ENCODE measurements at regions not wholly inside any gene's neighbourhood (a gene's known extent, or its start where the extent isn't known, plus 50 kb on each side); places are given as distances from the start of the nearest gene placed in this dataset.
"Not testable (repeated sequence)": the region's sequence is repeated elsewhere in the genome, so short reads cannot be mapped to it uniquely, and the experiment has no call there.

DNA sequence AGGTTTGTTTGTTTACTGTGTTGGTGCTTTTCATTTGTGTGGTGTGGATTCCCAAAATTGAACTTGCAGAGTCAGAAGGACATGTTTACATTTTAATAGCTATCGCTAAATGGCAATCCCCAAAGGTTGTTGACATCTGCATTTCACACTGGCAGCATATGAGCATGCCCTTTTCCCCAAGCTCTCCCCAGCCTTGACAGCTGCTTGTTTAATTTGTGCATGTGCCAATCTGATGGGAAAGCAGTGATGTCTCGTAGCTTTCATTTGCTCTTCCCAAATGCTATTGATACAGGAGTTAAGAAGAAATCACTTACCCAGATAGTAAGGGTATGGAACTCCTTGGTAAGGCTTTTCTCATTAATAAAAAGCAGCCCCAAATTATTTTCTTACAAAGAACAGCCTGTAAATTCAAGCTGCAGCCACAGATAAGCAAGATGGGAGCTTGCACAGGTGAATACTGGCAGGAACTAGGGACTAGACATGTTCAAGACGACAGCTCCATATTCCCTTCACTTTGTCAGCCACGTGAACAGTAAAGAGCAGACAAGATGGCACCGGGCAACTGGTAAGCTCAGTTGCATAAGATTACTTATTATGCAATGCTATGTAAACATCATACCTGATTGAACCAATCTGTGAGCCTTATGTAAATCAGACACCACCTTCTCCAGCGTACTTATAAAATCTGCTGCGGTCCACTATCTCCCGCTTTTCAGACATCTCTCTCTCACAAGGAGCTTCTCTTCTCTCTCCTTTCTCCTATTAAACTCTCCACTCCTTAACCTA is 87.4 kb downstream of the IGLL5 start:
- DNase-seq (ENCODE audit: low spot score), result no peak
- intact Hi-C loops (cut with DNase I), result no loop called here

DNA sequence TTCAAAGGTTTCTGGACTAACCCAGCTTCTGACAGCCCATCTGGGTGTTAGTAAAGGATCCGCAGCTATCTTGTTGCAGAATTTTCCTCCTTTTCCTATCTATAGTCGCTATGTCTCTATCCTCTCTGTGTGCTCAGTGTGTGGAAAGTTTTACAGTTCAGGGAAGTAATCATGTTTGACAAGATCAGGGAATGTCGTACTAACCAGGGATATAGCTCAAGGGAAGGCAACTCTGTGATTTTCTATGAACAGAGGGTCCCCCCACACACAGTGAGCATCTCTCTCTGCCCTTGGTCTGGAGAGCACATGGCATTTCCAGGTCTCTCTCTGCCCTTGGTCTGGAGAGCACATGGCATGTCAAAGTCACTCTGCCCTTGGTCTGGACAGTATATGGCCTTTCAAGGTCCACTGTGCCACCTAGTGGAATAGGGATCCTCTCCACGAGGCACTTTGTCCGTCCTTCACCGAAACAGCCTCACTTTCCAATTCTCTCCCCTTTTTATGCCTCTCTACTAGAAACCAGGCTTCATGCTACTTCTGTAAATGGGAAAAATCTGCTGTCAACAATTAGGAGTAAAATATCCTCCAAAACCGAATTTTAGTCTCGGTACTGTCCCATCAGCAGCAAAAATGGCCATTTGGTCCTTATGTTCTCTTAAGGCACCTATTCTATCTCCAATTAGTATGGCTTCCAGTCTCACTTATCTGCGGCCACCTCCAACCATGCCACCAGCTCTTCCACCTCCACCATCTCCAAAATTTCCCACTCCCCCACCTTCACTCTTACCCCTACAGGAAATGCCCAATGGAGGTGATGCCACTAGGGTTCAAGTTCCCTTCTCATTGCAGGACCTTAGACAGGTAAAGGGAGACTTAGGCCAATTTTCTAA is 88.7 kb downstream of the IGLL5 start:
- DNase-seq (ENCODE audit: low spot score), result no peak
- intact Hi-C loops (cut with DNase I), result no loop called here

DNA sequence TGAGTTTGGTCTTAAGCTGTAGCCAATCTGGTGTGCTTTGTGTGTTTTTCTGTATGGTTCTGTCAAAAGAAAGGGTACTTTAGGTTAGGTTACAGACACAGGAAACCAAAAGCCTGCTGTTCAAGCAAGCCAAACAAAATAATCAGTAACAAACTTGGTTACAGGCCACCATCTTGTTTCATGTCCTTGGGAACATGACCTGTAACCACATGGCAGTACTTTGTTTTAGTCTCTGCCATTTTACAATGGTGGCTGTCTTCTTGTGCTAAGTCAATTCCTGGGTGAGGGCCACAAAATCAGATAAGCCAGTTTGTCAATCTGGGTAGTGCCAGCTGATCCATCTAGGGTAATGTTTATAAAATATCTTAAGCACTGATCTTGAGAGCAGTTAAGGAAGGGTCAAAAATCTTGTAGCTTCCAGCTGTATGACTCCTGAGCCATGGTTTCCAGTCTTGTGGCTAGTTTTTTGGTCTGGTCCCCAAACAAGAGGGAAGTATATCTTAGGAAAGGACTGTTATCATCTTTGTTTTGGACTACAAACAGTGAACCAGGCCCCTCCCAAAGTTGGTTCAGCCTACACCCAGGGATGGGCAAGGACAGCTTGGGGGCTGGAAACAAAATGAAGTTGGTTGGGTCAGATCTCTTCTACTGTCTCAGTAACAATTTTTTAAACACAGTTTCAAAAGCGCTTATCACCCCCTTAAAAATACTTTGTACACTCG is 90.0 kb downstream of the IGLL5 start:
- intact Hi-C loops (cut with DNase I), result no loop called here

DNA sequence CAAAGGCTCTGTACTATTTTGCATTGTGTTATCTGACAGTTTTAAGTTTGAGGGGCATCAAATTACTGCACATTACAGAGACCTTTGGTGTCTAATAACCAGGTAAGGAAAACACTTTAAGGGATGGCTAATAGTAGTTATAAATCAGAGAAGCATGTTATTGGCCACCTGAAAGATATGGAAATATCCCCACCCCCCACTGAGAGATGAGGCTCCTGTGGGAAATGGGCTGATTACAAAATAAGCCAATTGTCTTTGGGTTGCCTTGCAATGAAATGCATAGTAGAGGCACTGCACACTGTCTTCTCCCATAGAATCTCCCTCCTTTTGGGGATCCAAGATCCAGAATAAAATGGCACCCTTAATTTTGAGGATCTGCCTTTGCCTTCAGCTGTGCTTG is 91.0 kb downstream of the IGLL5 start:
- DNase-seq (ENCODE audit: low spot score), result no peak
- intact Hi-C loops (cut with DNase I), result no loop called here

More for the DNA sequence above, 90.0 kb downstream of the IGLL5 start:
- DNase-seq (ENCODE audit: low spot score), result no peak

- DNase-seq (ENCODE audit: low spot score), result no peak
- intact Hi-C loops (cut with DNase I), result no loop called here
Measured at GRCh38 chr22:22979121-22979724, 91.1 kb upstream of the GNAZ start.

GRCh38 chr22:22979954-22980353 is 90.4 kb upstream of the GNAZ start:
- intact Hi-C loops (cut with DNase I), result no loop called here
- DNase-seq (ENCODE audit: low spot score), result no peak

DNA sequence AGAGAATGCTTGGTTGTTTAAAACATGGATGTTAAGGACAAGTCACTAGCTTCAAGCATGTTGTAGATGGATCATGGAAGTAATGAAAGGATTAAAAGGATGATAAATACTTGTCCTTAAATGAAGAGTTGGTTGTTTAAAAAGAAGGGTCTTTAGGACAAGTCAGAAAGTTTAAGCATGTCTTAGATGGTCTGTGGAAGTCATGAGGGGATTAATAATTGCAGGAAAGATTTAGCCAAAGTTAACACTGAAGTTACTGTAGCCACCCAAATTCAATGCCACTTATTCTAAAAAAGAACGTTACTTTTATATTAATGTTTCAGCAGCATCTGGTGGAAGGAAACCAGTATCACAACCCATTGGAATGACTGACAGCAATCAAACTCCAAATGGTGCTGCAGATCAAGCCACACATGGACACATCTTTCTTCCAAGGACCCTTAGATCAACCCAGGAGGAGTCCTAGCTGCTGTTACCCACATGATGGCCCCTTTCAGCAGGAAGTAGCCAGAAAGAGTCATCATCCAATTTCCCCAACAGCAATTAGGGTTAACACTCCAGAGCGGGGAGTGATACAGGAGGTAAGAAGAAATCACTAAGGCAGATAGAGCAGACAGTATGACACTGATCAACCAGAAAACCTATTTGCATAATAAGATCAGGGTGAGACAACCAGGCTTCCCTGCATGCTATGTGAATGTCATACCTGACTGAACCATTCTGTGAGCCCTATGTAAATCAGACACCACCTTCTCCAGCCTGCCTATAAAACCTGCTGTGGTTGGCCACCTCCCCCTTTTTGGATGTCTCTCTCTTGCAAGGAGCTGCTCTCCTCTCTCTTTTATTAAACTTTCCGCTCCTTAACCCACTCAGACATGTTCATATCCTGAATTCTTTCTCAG is 88.4 kb upstream of the GNAZ start:
- intact Hi-C loops (cut with DNase I), result no loop called here

DNA sequence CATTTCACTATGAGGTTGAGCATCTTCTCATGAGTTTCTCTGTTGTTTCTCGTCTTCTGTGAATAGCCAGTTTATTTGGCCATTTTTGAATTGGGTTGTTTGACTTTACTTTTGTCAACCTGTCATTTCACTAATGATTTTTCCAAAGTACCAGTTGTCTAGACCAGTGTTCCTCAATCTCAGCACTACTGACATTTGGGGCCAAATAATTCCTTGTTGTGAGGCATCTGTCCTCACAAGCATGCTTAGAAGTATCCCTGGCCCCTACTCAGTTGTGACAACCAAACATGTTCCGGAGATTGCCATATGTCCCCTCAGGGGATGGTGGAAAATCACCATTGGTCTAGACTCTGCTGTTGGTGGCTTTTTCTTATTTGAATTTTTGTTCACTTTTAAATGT is 87.7 kb upstream of the GNAZ start:
- DNase-seq (ENCODE audit: low spot score), result no peak
- intact Hi-C loops (cut with DNase I), result no loop called here

More for the DNA sequence above, 88.4 kb upstream of the GNAZ start:
- DNase-seq (ENCODE audit: low spot score), result no peak

DNA sequence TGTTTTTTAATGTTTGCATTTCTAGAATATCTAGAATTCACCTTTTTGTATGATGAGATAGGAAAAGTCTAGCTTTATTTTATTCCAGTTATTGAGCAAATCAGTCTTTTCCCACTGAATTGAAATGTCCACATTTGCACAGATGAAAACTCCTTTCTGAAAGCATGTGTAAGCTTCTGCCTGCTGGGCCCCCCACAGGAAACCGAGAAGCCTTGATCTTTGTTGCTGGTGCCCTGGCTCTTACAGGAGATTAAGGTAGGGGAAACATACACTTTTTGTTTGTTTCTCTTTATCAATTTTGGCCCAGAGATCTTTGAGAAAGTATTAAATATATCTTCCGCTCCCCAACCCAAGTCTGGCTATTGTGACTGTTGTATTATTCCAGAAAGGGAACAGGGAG is 87.2 kb upstream of the GNAZ start:
- no peak for DNase-seq (ENCODE audit: low spot score)
- intact Hi-C loops (cut with DNase I), result no loop called here

DNA sequence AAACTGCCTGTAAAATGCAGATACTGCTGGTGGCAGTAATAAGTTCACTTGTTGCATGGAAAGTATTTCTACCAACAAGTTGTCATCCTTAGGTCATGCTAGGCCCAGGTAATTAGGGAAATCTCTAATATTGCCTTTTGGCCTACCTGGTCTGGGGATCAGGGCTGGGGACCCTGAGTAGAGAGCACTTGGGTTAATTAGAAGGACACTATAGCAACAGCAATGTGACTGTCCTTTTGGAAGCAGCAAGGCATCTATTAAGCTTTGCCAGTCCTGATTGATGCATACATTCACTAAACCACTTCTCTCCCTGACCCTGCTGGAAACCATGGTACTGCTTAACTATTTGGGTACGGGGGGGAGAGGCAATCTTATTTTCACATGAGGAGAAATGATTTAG is 86.5 kb upstream of the GNAZ start:
- intact Hi-C loops (cut with DNase I), result no loop called here
- DNase-seq (ENCODE audit: low spot score), result no peak

DNA sequence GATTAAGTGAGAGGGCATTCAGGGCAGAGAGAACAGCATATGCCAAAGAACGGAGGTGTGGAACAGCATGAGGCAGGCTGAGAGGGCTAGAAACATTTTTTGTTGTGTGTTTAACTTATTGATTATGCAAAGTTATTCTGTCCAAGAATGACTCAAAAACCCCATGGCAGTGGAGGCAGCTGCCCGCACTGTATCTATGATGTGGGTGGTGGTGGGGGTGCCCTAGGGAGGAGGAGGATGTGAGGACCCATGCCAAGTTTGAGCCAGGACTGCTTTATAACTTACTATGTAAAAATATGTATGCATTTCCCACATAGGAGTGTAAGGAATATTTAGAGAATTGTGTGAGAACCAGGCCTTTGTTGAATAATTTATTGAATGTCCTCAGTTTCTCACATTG is 85.4 kb upstream of the GNAZ start:
- DNase-seq (ENCODE audit: low spot score), result no peak
- intact Hi-C loops (cut with DNase I), result no loop called here

DNA sequence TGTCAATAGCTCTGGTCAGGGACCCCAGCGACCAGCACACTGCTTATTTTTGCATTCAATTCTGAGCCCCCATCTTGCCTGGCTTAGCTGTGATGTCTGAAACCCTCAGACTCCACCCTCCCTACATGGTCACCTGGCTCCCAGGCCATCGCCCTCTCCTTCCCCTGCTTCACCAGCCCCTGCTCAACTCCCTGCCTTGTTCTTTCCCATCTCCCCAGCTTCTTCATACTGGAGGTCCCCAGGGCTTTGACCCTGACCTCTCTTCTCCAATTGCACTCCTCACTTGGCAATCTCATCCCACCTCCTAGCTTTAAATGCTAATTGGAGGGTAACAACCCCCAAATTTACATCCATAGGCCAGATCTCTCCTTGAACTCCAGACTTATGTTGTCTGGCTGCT is 84.3 kb upstream of the GNAZ start:
- intact Hi-C loops (cut with DNase I), result no loop called here
- no peak for DNase-seq (ENCODE audit: low spot score)

DNA sequence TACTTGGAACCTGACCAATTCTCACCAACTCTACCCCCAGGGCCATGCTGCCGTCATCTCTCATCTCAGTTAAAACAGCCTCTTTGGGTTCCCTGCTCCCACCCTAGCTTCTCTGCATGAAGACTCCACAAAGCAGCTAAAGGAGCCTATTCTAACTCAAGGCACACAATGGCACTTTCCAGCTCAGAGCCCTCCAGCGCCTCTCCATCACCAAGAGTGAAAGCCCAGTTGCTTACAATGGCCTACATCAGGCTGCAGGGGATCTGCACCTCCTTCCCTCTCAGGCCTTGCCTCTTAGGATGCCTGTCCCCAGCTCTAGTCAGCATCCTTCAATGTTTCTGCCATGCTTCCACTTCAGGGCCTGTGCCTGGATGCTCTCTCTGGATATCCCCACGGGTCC is 83.7 kb upstream of the GNAZ start:
- DNase-seq (ENCODE audit: low spot score), result no peak
- intact Hi-C loops (cut with DNase I), result no loop called here

DNA sequence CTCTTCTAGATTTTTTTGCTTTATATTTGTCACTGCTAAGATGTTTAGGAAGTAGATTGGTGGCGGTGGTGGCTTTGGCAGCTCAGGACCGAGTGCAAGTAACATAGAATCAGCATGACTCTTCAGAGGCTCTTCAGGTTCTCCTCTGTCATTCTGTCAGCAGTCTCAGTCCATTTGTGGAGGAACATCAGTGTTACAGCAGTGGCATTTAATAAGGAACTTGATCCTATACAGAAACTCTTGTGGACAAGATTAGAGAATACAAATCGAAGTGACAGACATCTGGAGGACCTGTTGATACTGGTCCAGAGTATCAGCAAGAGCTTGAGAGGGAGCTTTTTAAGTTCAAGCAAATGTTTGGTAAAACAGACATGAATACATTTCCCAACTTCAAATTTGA is 82.2 kb upstream of the GNAZ start:
- DNase-seq (ENCODE audit: low spot score), result no peak
- intact Hi-C loops (cut with DNase I), result no loop called here

DNA sequence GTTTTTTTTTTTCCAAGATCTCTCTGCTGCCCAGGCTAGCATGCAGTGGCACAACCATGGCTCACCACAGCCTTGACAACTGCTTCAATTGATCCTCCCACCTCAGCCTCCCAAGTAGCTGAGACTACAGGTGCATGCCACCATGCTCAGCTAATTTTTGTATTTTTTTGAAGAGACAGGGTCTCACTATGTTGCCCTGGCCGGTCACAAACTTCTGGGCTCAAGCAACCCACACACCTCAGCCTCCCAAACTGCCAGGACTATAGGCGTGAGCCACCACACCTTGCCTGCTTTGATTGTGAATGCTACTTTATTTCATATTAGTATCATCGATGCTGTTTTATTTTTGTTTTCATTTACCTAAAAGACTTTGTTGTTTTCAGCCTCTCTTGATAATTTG is 81.5 kb upstream of the GNAZ start:
- no peak for DNase-seq (ENCODE audit: low spot score)

GRCh38 chr22:22989856-22990255 is 80.5 kb upstream of the GNAZ start:
- DNase-seq (ENCODE audit: low spot score), result no peak
- intact Hi-C loops (cut with DNase I), result no loop called here

More for the DNA sequence above, 81.5 kb upstream of the GNAZ start:
- intact Hi-C loops (cut with DNase I), result no loop called here

- intact Hi-C loops (cut with DNase I); DNase-seq (ENCODE audit: low spot score): not testable (repeated sequence)
Measured at GRCh38 chr22:22990711-22991505, 79.4 kb upstream of the GNAZ start.

DNA sequence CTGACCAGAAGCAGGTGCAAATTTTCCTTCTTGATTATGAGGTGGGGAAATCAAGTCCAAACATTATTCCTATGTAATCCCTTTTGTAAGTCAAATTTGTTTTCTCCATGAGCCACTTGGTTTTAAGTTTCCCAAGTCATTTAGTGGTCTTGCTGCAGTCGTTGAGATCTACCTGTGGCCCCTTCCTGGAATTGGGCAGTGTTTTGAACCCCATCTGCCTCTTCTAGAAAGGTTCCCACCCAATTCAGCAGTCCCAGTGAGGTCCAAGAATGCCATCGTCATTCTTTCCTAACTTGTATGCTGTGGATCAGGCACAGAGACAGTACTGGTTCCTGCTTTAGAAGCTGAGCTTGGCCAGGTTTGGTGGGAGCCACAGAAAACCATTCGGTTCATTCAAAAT is 77.8 kb upstream of the GNAZ start:
- intact Hi-C loops (cut with DNase I), result no loop called here
- no peak for DNase-seq (ENCODE audit: low spot score)

All from cardiac septum (tissue), 1 donor.